GM23338 (cell line): ENCODE measurements at regions not wholly inside any gene's neighbourhood (a gene's known extent, or its start where the extent isn't known, plus 50 kb on each side); places are given as distances from the start of the nearest gene placed in this dataset.

Source experiments
- ATAC-seq: fragments of 200-7000 bp; cut with Tn5 transposase; 3 replicates; pipeline ENCODE4 v1.9.1; 2020
- DNase-seq: peaks from one replicate; pipeline ENCODE4 v3.0.0-alpha.2; 2015; ENCODE audit warnings: low spot score
- H2AFZ ChIP-seq: fragments of 200-600 bp; sonication (generic); 2 replicates; pipeline ENCODE4 v1.8.0; 2016; ENCODE audit warnings: antibody characterized with exemption, mild to moderate bottlenecking, moderate library complexity
- H3F3A ChIP-seq: fragments of 200-600 bp; sonication (generic); replicated peaks from 2 replicates; pipeline ENCODE4 v1.8.0; 2017; ENCODE audit warnings: antibody characterized with exemption, mixed run types, low read depth
- H3K27ac ChIP-seq: fragments of 200-600 bp; sonication (generic); 2 replicates; pipeline ENCODE4 v1.6.1; 2016; ENCODE audit warnings: low read depth
- H3K27me3 ChIP-seq: fragments of 200-600 bp; sonication (generic); 2 replicates; pipeline ENCODE4 v1.8.0; 2016; ENCODE audit warnings: mild to moderate bottlenecking, mixed run types, moderate library complexity; ENCODE audit not compliant: insufficient read depth
- H3K36me3 ChIP-seq: fragments of 200-600 bp; sonication (generic); 2 replicates; pipeline ENCODE4 v1.8.0; 2016; ENCODE audit warnings: mild to moderate bottlenecking; ENCODE audit not compliant: insufficient read depth
- H3K4me1 ChIP-seq: fragments of 200-600 bp; sonication (generic); 2 replicates; pipeline ENCODE4 v1.8.0; 2016; ENCODE audit warnings: mild to moderate bottlenecking, moderate library complexity; ENCODE audit not compliant: insufficient read depth
- H3K4me2 ChIP-seq: fragments of 200-600 bp; sonication (generic); 2 replicates; pipeline ENCODE4 v1.7.1; 2017; ENCODE audit warnings: mixed run types
- H3K4me3 ChIP-seq: fragments of 200-600 bp; sonication (generic); 2 replicates; pipeline ENCODE4 v1.6.1; 2016; ENCODE audit warnings: mixed run types
- H3K79me2 ChIP-seq: fragments of 200-600 bp; sonication (generic); replicated peaks from 2 replicates; pipeline ENCODE4 v1.8.0; 2017; ENCODE audit warnings: mild to moderate bottlenecking; ENCODE audit not compliant: insufficient read depth
- H3K9me2 ChIP-seq: fragments of 200-600 bp; sonication (generic); 2 replicates; pipeline ENCODE4 v1.8.0; 2017; ENCODE audit not compliant: insufficient read depth
- H4K20me1 ChIP-seq: fragments of 200-600 bp; sonication (generic); replicated peaks from 2 replicates; pipeline ENCODE4 v1.8.0; 2017; ENCODE audit warnings: mild to moderate bottlenecking; ENCODE audit not compliant: insufficient read depth
- H3K27ac Mint-ChIP-seq: 2 replicates; pipeline ENCODE4 v1.8.0; 2020; ENCODE audit warnings: inconsistent platforms, mild to moderate bottlenecking, moderate library complexity, mixed read lengths
- H3K27me3 Mint-ChIP-seq: 3 replicates; pipeline ENCODE4 v1.8.0; 2022; ENCODE audit warnings: low read depth, mild to moderate bottlenecking, moderate library complexity, mixed read lengths, inconsistent platforms; ENCODE audit not compliant: insufficient read depth, poor library complexity
- H3K36me3 Mint-ChIP-seq: 3 replicates; pipeline ENCODE4 v1.8.0; 2021; ENCODE audit warnings: low read depth, mild to moderate bottlenecking, inconsistent platforms, moderate library complexity, mixed read lengths
- H3K4me1 Mint-ChIP-seq: 3 replicates; pipeline ENCODE4 v1.8.0; 2020; ENCODE audit warnings: mild to moderate bottlenecking, inconsistent platforms, mixed read lengths
- H3K4me3 Mint-ChIP-seq: 3 replicates; pipeline ENCODE4 v1.8.0; 2021; ENCODE audit warnings: moderate library complexity, mild to moderate bottlenecking, inconsistent platforms, mixed read lengths
- H3K9me3 Mint-ChIP-seq: 3 replicates; pipeline ENCODE4 v1.8.0; 2020; ENCODE audit warnings: moderate library complexity, mild to moderate bottlenecking, inconsistent platforms, mixed read lengths
- CTCF ChIP-seq, 2 experiments: fragments of 200-600 bp in 1 of 2; sonication (generic) in 1 of 2; conservative IDR thresholded peaks; 2 replicates each; pipeline versions ENCODE4 v1.5.1 to v1.6.1; 2016 to 2017; ENCODE audit warnings: antibody characterized with exemption in 2 of 2, low read depth in 2 of 2, mild to moderate bottlenecking in 2 of 2, moderate library complexity in 1 of 2
- EZH2phosphoT487 ChIP-seq: fragments of 200-600 bp; sonication (generic); IDR thresholded peaks from one replicate; pipeline ENCODE4 v1.8.1; 2018; ENCODE audit warnings: antibody characterized with exemption; ENCODE audit not compliant: unreplicated experiment
- NANOG ChIP-seq: IDR thresholded peaks from 2 replicates; pipeline ENCODE4 v1.6.1; 2016; ENCODE audit warnings: antibody characterized with exemption, borderline replicate concordance
- POLR2AphosphoS5 ChIP-seq: IDR thresholded peaks from 2 replicates; pipeline ENCODE4 v1.6.1; 2016; ENCODE audit warnings: antibody characterized with exemption, low read depth
- ZNF114 ChIP-seq: fragments of 250-450 bp; sonication (Bioruptor Pico); IDR thresholded peaks from 2 replicates; pipeline ENCODE4 v1.5.0; 2020; ENCODE audit warnings: mild to moderate bottlenecking, moderate library complexity
- ZNF331 ChIP-seq: fragments of 250-450 bp; sonication (Bioruptor Pico); IDR thresholded peaks from 2 replicates; pipeline ENCODE4 v1.5.0; 2020; ENCODE audit warnings: low read depth, mild to moderate bottlenecking, moderate library complexity
- ZNF462 ChIP-seq: fragments of 250-450 bp; sonication (Bioruptor Pico); IDR thresholded peaks from 2 replicates; pipeline ENCODE4 v1.5.0; 2020; ENCODE audit warnings: mild to moderate bottlenecking, moderate library complexity

- TF ChIP-seq ZNF114 (CRISPR knock-in tag), result no peak
- no peak for TF ChIP-seq EZH2phosphoT487
- TF ChIP-seq ZNF462 (CRISPR knock-in tag), result no peak
- TF ChIP-seq POLR2AphosphoS5, result no peak
These were observed 693.2 kb upstream of the FTMT start (continued) for GRCh38 chr5:121158451-121158850.

- H3K27ac Mint-ChIP-seq, result no peak overlapping the region
- no peaks in the 10 kb centered on the region; the same call in 2 of the 3 replicates for H3K9me3 Mint-ChIP-seq
- H3K36me3 ChIP-seq, result no peaks in the 10 kb centered on the region
- no peaks in the 10 kb centered on the region for H3K79me2 ChIP-seq
- H3K27me3 ChIP-seq, result no peaks in the 10 kb centered on the region
- H3K4me3 Mint-ChIP-seq, result no peak overlapping the region
- H2AFZ ChIP-seq, result no peak overlapping the region
- H3K4me1 ChIP-seq, result peaks cover 13% of the 10 kb centered on the region
- no peak overlapping the region for H3K27ac ChIP-seq
- H3K36me3 Mint-ChIP-seq, result peaks cover 3% of the 10 kb centered on the region; the same call in 1 of the 3 replicates
- H3K4me3 ChIP-seq, result no peak overlapping the region
- H4K20me1 ChIP-seq, result no peaks in the 10 kb centered on the region
- H3F3A ChIP-seq, result no peaks in the 10 kb centered on the region
- H3K4me2 ChIP-seq, result no peak overlapping the region
- no peaks in the 10 kb centered on the region for H3K27me3 Mint-ChIP-seq
- H3K9me2 ChIP-seq, result no peaks in the 10 kb centered on the region
- DNase-seq (no peak), ATAC-seq (no peak)
- peaks cover 15% of the 10 kb centered on the region for H3K4me1 Mint-ChIP-seq
- no peak for TF ChIP-seq CTCF (conservative IDR thresholded peaks at IDR 0.05; ENCODE audit: low read depth in 2 of 2)
- TF ChIP-seq NANOG, result no peak
- no peak for TF ChIP-seq ZNF462 (CRISPR knock-in tag)
- TF ChIP-seq ZNF331 (CRISPR knock-in tag), result no peak
These were observed 691.1 kb upstream of the FTMT start for GRCh38 chr5:121160591-121160990.
